ENCODE measurements at regions not wholly inside any gene's neighbourhood (a gene's known extent, or its start where the extent isn't known, plus 50 kb on each side); places are given as distances from the start of the nearest gene placed in this dataset.
"Not testable (repeated sequence)": the region's sequence is repeated elsewhere in the genome, so short reads cannot be mapped to it uniquely, and the experiment has no call there.

DNA sequence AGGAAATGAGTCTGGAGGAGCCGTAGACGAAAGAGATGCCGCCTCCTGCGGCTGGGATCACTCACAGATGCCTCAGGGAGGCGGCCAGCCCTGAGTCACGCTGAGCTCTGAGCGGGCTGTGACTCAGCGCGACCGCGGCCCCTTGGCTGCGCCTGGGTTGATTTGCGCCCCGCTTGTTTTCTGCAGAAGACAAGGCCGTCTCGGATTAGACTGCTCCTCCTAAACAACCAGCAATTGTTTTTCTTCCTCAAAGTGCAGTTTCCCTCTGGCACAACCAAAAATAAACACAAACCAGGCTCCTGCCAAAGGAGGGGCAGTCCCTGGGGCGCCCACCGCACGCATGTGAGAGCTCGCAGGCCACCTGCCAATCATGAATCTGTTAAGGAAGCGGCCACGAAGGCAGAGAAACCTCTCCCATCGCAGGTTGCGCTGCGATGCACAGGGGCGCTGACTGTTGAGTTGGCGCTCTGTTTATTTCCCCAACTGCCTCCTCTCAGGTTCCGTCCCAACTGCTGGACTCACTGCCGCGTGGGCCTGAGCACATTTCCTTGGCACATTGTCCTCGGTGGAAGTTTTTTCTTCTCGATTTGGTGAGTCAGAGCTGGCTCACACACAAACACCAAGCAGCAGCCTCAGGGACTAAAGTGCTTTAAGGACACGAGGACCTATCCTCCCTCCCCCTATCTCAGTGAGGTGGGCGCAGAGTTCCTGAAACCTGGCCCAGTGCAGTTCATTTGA lies 85.2 kb upstream of the NDUFV2 start:
- DNase-seq (ENCODE audit: low read depth in 2 of 2) = peak; percentile 68 to 80

- no peak for DNase-seq (ENCODE audit: low read depth in 2 of 2)
Observed at GRCh38 chr18:9017905-9018227, 84.6 kb upstream of the NDUFV2 start.

- DNase-seq (ENCODE audit: low read depth in 2 of 2) = no peak
Observed at GRCh38 chr18:9019135-9019534, 83.4 kb upstream of the NDUFV2 start.

- no peak for DNase-seq (ENCODE audit: low read depth in 2 of 2)
Observed at GRCh38 chr18:9020221-9020620, 82.3 kb upstream of the NDUFV2 start.

- DNase-seq (ENCODE audit: low read depth in 2 of 2) = no peak
Observed at GRCh38 chr18:9021458-9021857, 81.0 kb upstream of the NDUFV2 start.

- no peak for DNase-seq (ENCODE audit: low read depth in 2 of 2)
Observed at GRCh38 chr18:9022397-9023155, 79.9 kb upstream of the NDUFV2 start.

DNA sequence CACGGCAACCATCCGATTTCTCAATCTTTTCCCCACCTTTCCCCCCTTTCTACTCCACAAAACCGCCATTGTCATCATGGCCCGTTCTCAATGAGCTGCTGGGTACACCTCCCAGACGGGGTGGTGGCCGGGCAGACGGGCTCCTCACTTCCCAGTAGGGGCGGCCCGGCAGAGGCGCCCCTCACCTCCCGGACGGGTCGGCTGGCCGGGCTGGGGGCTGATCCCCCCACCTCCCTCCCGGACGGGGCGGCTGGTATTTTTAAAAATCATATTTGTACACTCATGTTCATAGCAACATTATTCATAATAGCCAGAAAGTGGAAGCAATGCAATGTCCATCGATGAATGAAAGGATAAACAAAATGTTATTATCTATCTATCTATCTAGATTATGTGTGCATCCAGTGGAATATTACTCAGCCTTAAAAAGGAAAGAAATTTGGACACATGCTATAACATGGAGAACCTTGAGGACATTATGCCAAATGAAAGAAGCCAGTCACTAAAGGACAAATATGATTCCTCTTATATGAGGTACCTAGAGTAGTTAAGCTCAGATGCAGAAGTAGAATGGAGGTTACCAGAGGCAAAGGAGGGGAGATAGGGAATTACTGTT lies 78.4 kb upstream of the NDUFV2 start:
- DNase-seq (ENCODE audit: low read depth in 2 of 2) = not testable (repeated sequence)

DNA sequence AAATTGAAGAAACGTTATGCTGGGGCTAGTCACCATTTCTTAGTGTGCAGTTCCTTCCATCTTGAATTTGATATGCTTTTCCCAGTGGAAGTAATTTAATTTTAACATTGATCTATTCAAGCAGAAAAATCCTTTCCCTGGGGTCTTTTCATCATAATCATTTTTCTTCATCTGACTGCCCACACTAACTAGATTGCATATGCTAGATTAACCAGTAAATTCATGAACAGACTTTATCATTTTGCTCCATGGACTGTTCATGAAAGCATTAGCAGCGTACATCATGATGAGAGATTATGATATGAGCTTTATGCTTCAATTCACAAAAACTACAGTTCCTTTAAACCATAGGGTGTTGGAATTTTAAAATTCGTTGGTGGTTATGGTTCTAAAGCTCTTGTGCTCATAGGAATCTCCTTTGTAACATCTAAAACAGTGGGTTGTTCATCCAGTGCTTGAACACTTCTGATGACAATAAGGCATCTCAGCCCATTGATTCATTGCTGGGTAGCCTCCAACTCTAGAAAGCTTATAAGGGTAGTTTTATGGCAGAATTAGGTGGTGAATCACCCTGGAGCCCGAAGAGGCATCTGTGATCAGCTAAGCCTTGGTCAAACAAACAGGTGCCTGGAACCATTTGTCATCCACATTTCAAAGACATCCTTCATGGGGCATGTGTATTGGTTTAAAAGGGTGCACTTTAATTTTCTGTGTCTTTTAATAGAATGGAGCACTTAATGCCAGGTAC lies 77.2 kb upstream of the NDUFV2 start:
- DNase-seq (ENCODE audit: low read depth in 2 of 2) = no peak

GRCh38 chr18:9029131-9029530 lies 73.4 kb upstream of the NDUFV2 start:
- DNase-seq (ENCODE audit: low read depth in 2 of 2) = no peak

GRCh38 chr18:9032519-9032918 lies 70.0 kb upstream of the NDUFV2 start:
- DNase-seq (ENCODE audit: low read depth in 2 of 2) = no peak

GRCh38 chr18:9038277-9038871 lies 64.1 kb upstream of the NDUFV2 start:
- DNase-seq (ENCODE audit: low read depth in 2 of 2) = no peak

- DNase-seq (ENCODE audit: low read depth in 2 of 2) = no peak
Observed at GRCh38 chr18:9039441-9040071, 62.9 kb upstream of the NDUFV2 start.

DNA sequence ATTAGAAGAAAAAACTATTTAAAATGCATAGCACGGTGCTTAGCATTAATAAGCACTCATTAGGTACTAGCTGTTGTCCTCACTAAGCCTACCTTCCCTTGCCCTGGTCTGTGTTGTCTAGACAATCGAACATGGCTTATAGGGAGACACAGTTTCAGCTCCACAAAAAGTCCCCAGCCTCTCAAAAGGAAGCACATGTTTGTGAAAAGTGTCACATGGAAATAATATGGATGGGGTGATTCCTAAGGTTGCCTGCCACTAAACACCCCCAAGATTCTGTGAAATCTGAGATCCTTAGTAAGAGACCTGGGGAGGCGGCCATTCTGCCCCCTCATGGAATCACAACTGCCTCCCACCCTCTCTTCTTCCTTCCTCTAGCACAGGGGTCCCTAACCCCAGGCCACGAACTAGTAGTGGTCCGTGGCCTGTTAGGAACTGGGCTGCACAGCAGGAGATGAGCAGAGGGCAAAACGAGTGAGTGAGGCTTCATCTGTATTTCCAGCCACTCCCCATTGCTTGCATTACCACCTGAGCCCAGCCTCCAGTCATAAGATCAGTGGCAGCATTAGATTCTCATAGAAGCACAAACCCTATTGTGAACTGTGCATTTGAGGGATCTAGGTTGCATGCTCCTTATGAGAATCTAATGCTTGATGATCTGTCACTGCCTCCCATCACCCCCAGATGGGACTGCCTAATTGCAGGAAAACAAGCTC lies 59.6 kb upstream of the NDUFV2 start:
- DNase-seq (ENCODE audit: low read depth in 2 of 2) = no peak

GRCh38 chr18:9043581-9043980 lies 58.9 kb upstream of the NDUFV2 start:
- no peak for DNase-seq (ENCODE audit: low read depth in 2 of 2)

DNA sequence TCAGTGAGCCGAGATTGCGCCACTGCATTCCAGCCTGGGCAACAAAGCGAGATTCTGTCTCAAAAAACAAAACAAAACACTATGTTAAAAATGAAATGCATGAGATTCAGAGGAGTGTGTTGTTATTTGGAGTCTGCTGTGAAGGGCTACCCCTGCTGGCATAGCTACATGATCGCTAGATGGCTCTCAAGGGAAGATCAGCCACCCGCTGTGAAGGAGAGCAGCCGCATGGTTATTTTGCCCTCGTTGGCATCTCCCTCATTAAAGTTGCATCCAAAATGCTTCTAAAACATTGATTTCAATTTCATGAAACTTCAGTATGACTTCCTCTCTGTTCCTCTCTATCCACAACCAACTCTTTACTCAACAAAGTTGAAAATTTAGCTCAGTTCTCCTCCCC lies 54.8 kb upstream of the NDUFV2 start:
- no peak for DNase-seq (ENCODE audit: low read depth in 2 of 2)

DNA sequence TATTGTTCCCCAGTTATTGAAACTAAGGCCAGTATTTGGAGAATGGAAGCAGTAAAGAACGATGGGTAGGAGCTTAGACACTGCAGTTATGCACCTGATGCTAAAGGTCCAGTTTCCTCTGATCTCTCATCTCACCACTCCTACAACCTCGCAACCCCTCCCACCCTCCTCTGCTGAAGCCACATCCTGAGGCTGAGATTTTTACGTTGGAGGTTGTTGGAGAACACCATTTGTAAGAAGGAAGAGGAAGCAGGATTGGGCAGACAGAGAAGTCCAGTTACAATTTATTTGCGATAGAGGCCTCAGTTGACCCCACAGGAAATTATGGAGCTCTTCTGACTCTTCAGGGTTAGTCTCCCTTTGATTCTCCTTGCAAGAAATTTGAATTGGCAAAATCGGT lies 54.3 kb upstream of the NDUFV2 start:
- DNase-seq (ENCODE audit: low read depth in 2 of 2) = no peak

GRCh38 chr18:9048808-9049494 lies 53.5 kb upstream of the NDUFV2 start:
- no peak for DNase-seq (ENCODE audit: low read depth in 2 of 2)

DNA sequence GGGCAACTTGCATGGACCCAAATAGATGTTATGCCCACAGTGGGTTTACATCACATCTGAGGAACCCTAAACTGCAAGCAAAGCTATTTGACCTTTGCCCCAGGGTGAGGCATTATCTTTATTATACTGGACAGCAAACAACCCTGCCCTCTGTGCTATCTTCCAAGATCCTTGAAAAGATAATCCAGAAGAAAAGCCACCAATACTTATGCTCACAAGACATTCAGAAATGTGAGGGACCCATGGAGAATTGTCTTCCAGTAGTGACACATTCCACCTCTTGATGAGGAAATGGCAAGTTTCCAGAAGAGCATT lies 53.0 kb upstream of the NDUFV2 start:
- no peak for DNase-seq (ENCODE audit: low read depth in 2 of 2)

DNA sequence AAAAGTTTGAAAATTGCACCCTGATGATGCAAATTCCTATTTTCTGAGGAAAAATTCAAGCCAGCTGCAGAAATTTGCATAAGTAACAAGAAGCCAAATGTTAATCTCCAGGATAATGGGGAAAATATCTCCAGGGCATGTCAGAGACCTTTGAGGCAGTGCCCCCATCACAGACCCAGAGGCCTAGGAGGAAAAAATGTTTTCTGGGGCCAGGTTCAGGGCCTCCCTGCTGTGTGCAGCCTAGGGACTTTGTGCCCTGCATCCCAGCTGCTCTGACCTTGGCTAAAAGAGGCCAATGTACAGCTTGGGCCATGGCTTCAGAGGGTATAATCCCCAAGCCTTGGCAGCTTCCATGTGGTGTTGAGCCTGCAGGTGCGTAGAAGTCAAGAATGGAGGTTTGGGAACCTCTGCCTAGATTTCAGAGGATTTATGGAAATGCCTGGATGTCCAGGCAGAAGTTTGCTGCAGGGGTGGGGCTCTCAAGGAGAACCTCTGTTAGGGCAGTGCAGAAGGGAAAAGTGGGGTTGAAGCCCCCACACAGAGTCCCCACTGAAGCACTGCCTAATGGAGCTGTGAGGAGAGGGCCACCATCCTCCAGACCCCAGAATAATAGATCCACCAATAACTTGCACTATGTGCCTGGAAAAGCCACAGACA lies 51.7 kb upstream of the NDUFV2 start:
- DNase-seq (ENCODE audit: low read depth in 2 of 2) = not testable (repeated sequence)

All from stimulated activated CD8-positive, alpha-beta memory T cell treated with anti-CD3 and anti-CD28 coated beads, Interleukin-2, amount 100 ng/mL, for 48 hours (primary cell).